ENCODE measurements at regions not wholly inside any gene's neighbourhood (a gene's known extent, or its start where the extent isn't known, plus 50 kb on each side); places are given as distances from the start of the nearest gene placed in this dataset.

DNA sequence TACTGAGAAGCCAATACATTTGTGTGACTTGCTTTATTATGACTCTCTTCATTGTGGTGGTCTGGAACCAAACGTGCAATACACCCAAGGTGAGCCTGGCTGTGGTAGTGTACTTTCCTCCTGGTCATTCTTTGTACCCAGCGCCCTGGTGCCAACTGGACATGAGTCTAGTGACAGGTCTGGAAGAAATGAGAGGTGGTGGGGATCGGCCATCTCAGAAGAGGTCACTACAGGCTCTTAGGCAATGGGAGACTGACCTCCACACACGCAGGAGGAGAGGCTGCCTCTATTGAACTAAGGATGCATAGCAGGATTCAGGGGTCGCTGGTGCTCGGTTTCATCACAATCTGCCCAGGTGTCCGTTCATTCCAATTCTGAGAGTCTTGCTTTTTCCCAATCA, 56.4 kb upstream of the RTL6 start:
- TF ChIP-seq POLR2A (IDR thresholded peaks at IDR 0.05) (no peak), EP300 (IDR thresholded peaks at IDR 0.05) (no peak), POLR2AphosphoS5 (IDR thresholded peaks at IDR 0.05) (no peak)
- TF ChIP-seq, protein P1, sequence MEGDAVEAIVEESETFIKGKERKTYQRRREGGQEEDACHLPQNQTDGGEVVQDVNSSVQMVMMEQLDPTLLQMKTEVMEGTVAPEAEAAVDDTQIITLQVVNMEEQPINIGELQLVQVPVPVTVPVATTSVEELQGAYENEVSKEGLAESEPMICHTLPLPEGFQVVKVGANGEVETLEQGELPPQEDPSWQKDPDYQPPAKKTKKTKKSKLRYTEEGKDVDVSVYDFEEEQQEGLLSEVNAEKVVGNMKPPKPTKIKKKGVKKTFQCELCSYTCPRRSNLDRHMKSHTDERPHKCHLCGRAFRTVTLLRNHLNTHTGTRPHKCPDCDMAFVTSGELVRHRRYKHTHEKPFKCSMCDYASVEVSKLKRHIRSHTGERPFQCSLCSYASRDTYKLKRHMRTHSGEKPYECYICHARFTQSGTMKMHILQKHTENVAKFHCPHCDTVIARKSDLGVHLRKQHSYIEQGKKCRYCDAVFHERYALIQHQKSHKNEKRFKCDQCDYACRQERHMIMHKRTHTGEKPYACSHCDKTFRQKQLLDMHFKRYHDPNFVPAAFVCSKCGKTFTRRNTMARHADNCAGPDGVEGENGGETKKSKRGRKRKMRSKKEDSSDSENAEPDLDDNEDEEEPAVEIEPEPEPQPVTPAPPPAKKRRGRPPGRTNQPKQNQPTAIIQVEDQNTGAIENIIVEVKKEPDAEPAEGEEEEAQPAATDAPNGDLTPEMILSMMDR (IDR thresholded peaks at IDR 0.05) = no peak
- 77 to 85% methylated on average over 7 of the region's 7 CpGs for WGBS, 2 donors
- Histone ChIP-seq H3K27me3 (no peaks in the 10 kb centered on the region), H3K4me3 (no peak overlapping the region), H3K4me1 (peaks cover 0 to 17% (median 12%) of the 10 kb centered on the region in 4 donors), H3K9me3 (no peaks in the 10 kb centered on the region), H3K36me3 (no peaks in the 10 kb centered on the region), H3K27ac (no peak overlapping the region)
- DNase-seq = peak; percentile 10
- intact Hi-C loops (cut with DNase I) = loop anchor here (5.0 kb wide), 1 partner anchor 192 kb away; no protein-coding TSS in a partner anchor

DNA sequence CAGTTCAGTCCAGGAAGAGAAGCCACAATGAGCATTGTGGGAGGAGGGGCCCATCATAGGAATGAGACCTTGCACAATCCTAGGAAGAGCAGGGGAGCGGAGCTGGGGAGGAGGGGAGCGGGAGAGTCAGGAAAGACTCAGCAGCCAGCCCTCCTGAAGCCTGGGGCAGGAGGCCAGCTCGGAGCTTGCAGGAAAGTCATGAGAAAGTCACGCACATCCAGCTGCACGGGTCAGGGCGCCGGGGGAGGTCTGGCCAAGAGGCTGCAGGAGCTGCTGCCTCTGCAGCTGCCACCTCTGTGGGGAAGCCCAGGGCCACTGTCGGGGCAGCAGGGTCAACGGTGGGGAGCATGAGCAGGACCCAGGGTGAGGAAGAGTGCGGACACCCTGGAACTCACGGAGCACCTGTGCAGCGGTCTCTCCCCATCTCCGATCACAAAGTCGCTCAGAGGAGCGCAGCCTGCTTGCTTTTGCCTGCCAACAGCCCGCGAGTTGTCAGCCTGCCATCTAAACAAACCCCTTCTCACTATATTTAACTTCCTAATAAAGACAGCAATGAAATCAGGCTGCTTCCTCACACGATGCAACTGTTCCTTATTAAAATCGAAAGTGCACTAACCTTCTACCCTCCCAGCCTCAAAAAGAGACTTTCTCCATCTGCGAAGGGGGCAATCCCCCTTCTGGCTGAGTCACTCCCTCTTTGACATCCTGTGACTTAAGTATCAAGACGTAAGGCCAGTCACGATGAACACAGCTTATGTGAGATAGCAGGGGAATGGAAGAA, 52.9 kb upstream of the RTL6 start:
- Histone ChIP-seq H3K4me3 (peak overlapping the region; percentile 17 to 47 (median 43)), H3K4me1 (peaks cover 0 to 17% (median 12%) of the 10 kb centered on the region in 4 donors), H3K27ac (peak overlapping the region; percentile 71 to 86 (median 84)), H3K36me3 (no peaks in the 10 kb centered on the region), H3K9me3 (no peaks in the 10 kb centered on the region), H3K27me3 (no peaks in the 10 kb centered on the region)
- intact Hi-C loops (cut with DNase I) = loop anchor here (2.0 to 5.0 kb wide), 2 partner anchors 52 to 189 kb away; partner anchors contain the start of gene RTL6
- TF ChIP-seq POLR2A (IDR thresholded peaks at IDR 0.05) (no peak), EP300 (IDR thresholded peaks at IDR 0.05) (peak in 1 of 4 donors; percentile 7), POLR2AphosphoS5 (IDR thresholded peaks at IDR 0.05) (peak; percentile 7 to 76 (median 22))
- TF ChIP-seq, protein P1 (IDR thresholded peaks at IDR 0.05) = no peak
- 53 to 57% methylated on average over 22 of the region's 22 CpGs for WGBS, 2 donors
- DNase-seq = peak; percentile 96

DNA sequence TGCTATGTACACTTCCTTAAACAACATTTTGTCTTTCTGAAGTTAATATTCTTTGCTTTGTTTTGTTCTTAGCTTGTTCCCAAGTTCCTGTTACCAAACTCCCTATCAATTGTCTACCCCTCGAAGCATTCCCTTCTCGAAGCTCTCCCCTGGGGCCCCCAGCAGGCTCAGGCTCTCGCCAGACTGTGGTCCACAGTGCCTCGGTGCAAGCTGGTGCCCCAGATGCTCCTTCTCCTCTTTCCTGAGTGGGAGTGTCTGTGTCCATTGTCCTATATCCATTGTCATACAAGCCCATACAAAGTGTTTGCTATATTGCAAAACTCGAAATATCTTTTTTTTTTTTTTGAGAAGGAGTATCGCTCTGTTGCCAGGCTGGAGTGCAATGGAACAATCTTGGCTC, 51.7 kb upstream of the RTL6 start:
- no peaks in the 10 kb centered on the region for H3K36me3 ChIP-seq
- TF ChIP-seq EP300 (IDR thresholded peaks at IDR 0.05) (no peak), POLR2A (IDR thresholded peaks at IDR 0.05) (no peak), POLR2AphosphoS5 (IDR thresholded peaks at IDR 0.05) (no peak)
- TF ChIP-seq, protein P1 (IDR thresholded peaks at IDR 0.05) = no peak
- intact Hi-C loops (cut with DNase I) = loop anchor here (2.0 to 5.0 kb wide), 2 partner anchors 51 to 187 kb away; partner anchors contain the start of gene RTL6
- WGBS, 2 donors = 80 to 81% methylated on average over 6 of the region's 6 CpGs
- H3K27ac ChIP-seq = peak overlapping the region in 2 of 4 donors; percentile 85 to 86
- DNase-seq = no peak
- peaks cover 0 to 17% (median 12%) of the 10 kb centered on the region in 4 donors for H3K4me1 ChIP-seq
- no peaks in the 10 kb centered on the region for H3K27me3 ChIP-seq
- no peaks in the 10 kb centered on the region for H3K9me3 ChIP-seq
- H3K4me3 ChIP-seq = no peak overlapping the region

DNA sequence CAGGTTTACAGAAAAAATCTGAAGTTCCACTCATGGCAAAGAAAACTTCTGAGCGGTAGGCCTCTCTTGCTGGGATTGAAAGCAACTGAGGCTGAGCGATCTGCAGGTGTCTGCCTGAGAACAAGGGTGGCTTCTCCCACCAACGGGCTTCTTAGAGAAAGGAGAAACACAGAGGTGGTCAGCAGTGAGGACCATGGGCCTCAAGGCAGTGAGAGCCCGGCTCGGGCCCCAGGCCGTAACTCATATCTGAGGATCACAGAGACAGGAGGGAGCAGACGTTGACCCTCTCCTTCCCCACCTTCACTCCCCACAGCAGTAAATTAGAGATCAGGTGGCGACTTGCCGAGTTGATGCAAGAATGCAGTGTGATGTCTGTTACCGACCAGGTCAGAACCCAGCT, 50.9 kb upstream of the RTL6 start:
- Histone ChIP-seq H3K27me3 (peaks cover 0 to 3% (median 0%) of the 10 kb centered on the region in 3 donors), H3K27ac (no peak overlapping the region), H3K36me3 (no peaks in the 10 kb centered on the region), H3K4me1 (peaks cover 0 to 17% (median 12%) of the 10 kb centered on the region in 4 donors), H3K4me3 (no peak overlapping the region), H3K9me3 (no peaks in the 10 kb centered on the region)
- WGBS, 2 donors = 76 to 79% methylated on average over 10 of the region's 10 CpGs
- intact Hi-C loops (cut with DNase I) = no loop called here
- TF ChIP-seq, protein P1 (IDR thresholded peaks at IDR 0.05) = no peak
- TF ChIP-seq POLR2AphosphoS5 (IDR thresholded peaks at IDR 0.05) (no peak), POLR2A (IDR thresholded peaks at IDR 0.05) (no peak), EP300 (IDR thresholded peaks at IDR 0.05) (no peak)
- DNase-seq = no peak
